Bone marrow (tissue), 2 donors: ENCODE measurements at regions not wholly inside any gene's neighbourhood (a gene's known extent, or its start where the extent isn't known, plus 50 kb on each side); places are given as distances from the start of the nearest gene placed in this dataset.

Experiments used
- DNase-seq, 2 donors: peaks; one replicate each; lab custom pipeline; 2025; lab: John Stamatoyannopoulos, UW

GRCh38 chr3:24843955-24844354 lies 349.3 kb upstream of the THRB start:
- DNase-seq, result no peak

- no peak for DNase-seq
These were observed 351.0 kb upstream of the THRB start for GRCh38 chr3:24845524-24846155.

GRCh38 chr3:24846286-24846860 lies 351.7 kb upstream of the THRB start:
- no peak for DNase-seq

GRCh38 chr3:24850245-24850644 lies 355.6 kb upstream of the THRB start:
- DNase-seq, result no peak

- no peak for DNase-seq
These were observed 359.2 kb upstream of the THRB start for GRCh38 chr3:24853685-24854490.

- DNase-seq, result no peak
These were observed 360.1 kb upstream of the THRB start for GRCh38 chr3:24854748-24855147.

GRCh38 chr3:24857945-24858344 lies 363.3 kb upstream of the THRB start:
- DNase-seq, result no peak

GRCh38 chr3:24863215-24863614 lies 368.6 kb upstream of the THRB start:
- DNase-seq, result no peak

GRCh38 chr3:24867783-24868182 lies 373.1 kb upstream of the THRB start:
- DNase-seq, result no peak

- DNase-seq, result no peak
These were observed 386.6 kb upstream of the THRB start for GRCh38 chr3:24881239-24881638.

- DNase-seq, result no peak
These were observed 391.9 kb upstream of the THRB start for GRCh38 chr3:24886501-24886900.

- no peak for DNase-seq
These were observed 395.4 kb upstream of the THRB start for GRCh38 chr3:24890012-24890411.

GRCh38 chr3:24899373-24899772 lies 404.7 kb upstream of the THRB start:
- DNase-seq, result no peak

GRCh38 chr3:24899901-24900603 lies 405.4 kb upstream of the THRB start:
- DNase-seq, result no peak

- no peak for DNase-seq
These were observed 410.6 kb upstream of the THRB start for GRCh38 chr3:24905266-24905665.

- no peak for DNase-seq
These were observed 412.5 kb upstream of the THRB start for GRCh38 chr3:24907106-24907505.

- no peak for DNase-seq
These were observed 416.4 kb upstream of the THRB start for GRCh38 chr3:24911076-24911475.

GRCh38 chr3:24915639-24916038 lies 421.0 kb upstream of the THRB start:
- DNase-seq, result no peak

- DNase-seq, result no peak
These were observed 423.3 kb upstream of the THRB start for GRCh38 chr3:24917908-24918307.

GRCh38 chr3:24923570-24923969 lies 428.9 kb upstream of the THRB start:
- DNase-seq, result no peak

- no peak for DNase-seq
These were observed 434.9 kb upstream of the THRB start for GRCh38 chr3:24929521-24929920.

GRCh38 chr3:24933401-24933800 lies 438.8 kb upstream of the THRB start:
- DNase-seq, result no peak

- no peak for DNase-seq
These were observed 441.9 kb upstream of the THRB start for GRCh38 chr3:24936574-24936973.
